Adrenal gland (tissue), 9 donors: ENCODE measurements at regions not wholly inside any gene's neighbourhood (a gene's known extent, or its start where the extent isn't known, plus 50 kb on each side); places are given as distances from the start of the nearest gene placed in this dataset.

ENCODE experiments used
- DNase-seq, 7 donors: peaks; one replicate each; pipeline ENCODE4 v3.0.0-alpha.2; 2019 to 2020
- H3K27ac ChIP-seq, 5 donors: fragments of 200-600 bp; sonication (generic) in 4 of 5; 1 replicate in 3 of 5; 2 replicates in 2 of 5; pipeline versions ENCODE4 v1.5.1 to v1.8.0; 2016 to 2020; ENCODE audit warnings: mild to moderate bottlenecking in 1 of 5
- H3K27me3 ChIP-seq: fragments of 200-600 bp; 2 replicates; pipeline ENCODE4 v1.8.0; 2021
- H3K36me3 ChIP-seq, 2 donors: fragments of 200-600 bp; replicated peaks in 1 of 2; 1 replicate in 1 of 2; 2 replicates in 1 of 2; pipeline versions ENCODE4 v1.5.1 to v1.8.0; 2018 to 2022
- H3K4me1 ChIP-seq, 2 donors: fragments of 200-600 bp; replicated peaks in 1 of 2; 1 replicate in 1 of 2; 2 replicates in 1 of 2; pipeline versions ENCODE4 v1.5.1 to v1.8.0; 2018 to 2021
- H3K4me3 ChIP-seq, 4 donors: fragments of 200-600 bp; sonication (generic) in 3 of 4; one replicate each; pipeline ENCODE4 v1.5.1; 2016 to 2018
- H3K9me3 ChIP-seq, 3 donors: fragments of 200-600 bp; sonication (generic) in 1 of 3; replicated peaks in 1 of 3; 1 replicate in 2 of 3; 2 replicates in 1 of 3; pipeline versions ENCODE4 v1.5.1 to v1.8.0; 2016 to 2021
- CTCF ChIP-seq, 6 experiments: fragments of 450-650 bp in 4 of 6; fragments of 200-600 bp in 2 of 6; sonication (generic) in 1 of 6; IDR thresholded peaks; 1 replicate in 5 of 6; 2 replicates in 1 of 6; pipeline versions ENCODE4 v1.5.1 to v1.8.0; 2016 to 2021; ENCODE audit warnings: antibody characterized with exemption in 6 of 6, mild to moderate bottlenecking in 2 of 6, moderate library complexity in 1 of 6
- POLR2A ChIP-seq, 2 donors: fragments of 450-650 bp; IDR thresholded peaks; one replicate each; pipeline ENCODE4 v1.6.1; 2017; ENCODE audit warnings: antibody characterized with exemption in 2 of 2, mild to moderate bottlenecking in 2 of 2, moderate library complexity in 1 of 2
- WGBS, 4 donors: extraction: QIAGEN DNeasy Blood & Tissue Kit in 2 of 4; methylation state at CpG; one replicate each; pipeline versions ENCODE4 v1.1.5 to v1.1.7; 2013 to 2017; 5-methylcytosine and 5-hydroxymethylcytosine counted together
- intact Hi-C, 2 donors: fragments of 100-400 bp; cut with DNase I; formaldehyde crosslinking; loops; one replicate each; pipeline versions ENCODE4 v1.14.1 to v1.15.0; 2022 to 2023
- donor health status: healthy with polysubstance abuse.
- donor health status: Bipolar disorder and iron deficiency.
- donor health status: DM: yes; HTN: yes; CAD: no.
- donor health status: DM: no; HTN: no; CAD: no.
- donor health status: DM: no; HTN: no; CAD: no.

- Histone ChIP-seq H3K4me3 (no peak overlapping the region), H3K4me1 (peaks cover 0 to 9% of the 10 kb centered on the region in 2 donors), H3K9me3 (no peaks in the 10 kb centered on the region), H3K27me3 (no peaks in the 10 kb centered on the region), H3K27ac (no peak overlapping the region), H3K36me3 (no peaks in the 10 kb centered on the region)
- DNase-seq = peak in 3 of 7 donors; percentile 26 to 36 (median 31)
- WGBS, 4 donors = 7 to 22% (median 15%) methylated on average over 2 of the region's 2 CpGs
- intact Hi-C loops = no loop called here
- no peak for TF ChIP-seq POLR2A (IDR thresholded peaks at IDR 0.05)
- no peak for TF ChIP-seq CTCF (IDR thresholded peaks at IDR 0.05)
These were observed 244.0 kb upstream of the CXCL12 start for GRCh38 chr10:44628921-44629320.

- intact Hi-C loops = no loop called here
- Histone ChIP-seq H3K27ac (no peak overlapping the region), H3K4me1 (no peaks in the 10 kb centered on the region), H3K36me3 (no peaks in the 10 kb centered on the region), H3K27me3 (no peaks in the 10 kb centered on the region), H3K9me3 (no peaks in the 10 kb centered on the region), H3K4me3 (no peak overlapping the region)
- 73 to 83% (median 80%) methylated on average over 1 of the region's 1 CpG for WGBS, 4 donors
- TF ChIP-seq POLR2A (IDR thresholded peaks at IDR 0.05) = no peak
- TF ChIP-seq CTCF (IDR thresholded peaks at IDR 0.05) = no peak
- DNase-seq = no peak
These were observed 250.3 kb upstream of the CXCL12 start for GRCh38 chr10:44635176-44635575.

- no peak for DNase-seq
- Histone ChIP-seq H3K9me3 (no peaks in the 10 kb centered on the region), H3K27me3 (no peaks in the 10 kb centered on the region), H3K4me1 (no peaks in the 10 kb centered on the region), H3K27ac (no peak overlapping the region), H3K4me3 (no peak overlapping the region), H3K36me3 (no peaks in the 10 kb centered on the region)
- intact Hi-C loops = no loop called here
- TF ChIP-seq POLR2A (IDR thresholded peaks at IDR 0.05) = no peak
- WGBS, 4 donors = 67 to 75% (median 73%) methylated on average over 3 of the region's 3 CpGs
These were observed 251.7 kb upstream of the CXCL12 start for GRCh38 chr10:44636625-44637024.

- intact Hi-C loops = no loop called here
- TF ChIP-seq POLR2A (IDR thresholded peaks at IDR 0.05) (no peak), CTCF (IDR thresholded peaks at IDR 0.05) (no peak)
- H3K4me1 ChIP-seq = no peaks in the 10 kb centered on the region
- H3K36me3 ChIP-seq = no peaks in the 10 kb centered on the region
- DNase-seq = no peak
- H3K27ac ChIP-seq = no peak overlapping the region
- WGBS, 4 donors = 62 to 65% (median 65%) methylated on average over 7 of the region's 7 CpGs
- H3K4me3 ChIP-seq = no peak overlapping the region
- H3K9me3 ChIP-seq = no peaks in the 10 kb centered on the region
- no peaks in the 10 kb centered on the region for H3K27me3 ChIP-seq
These were observed 255.5 kb upstream of the CXCL12 start for GRCh38 chr10:44640429-44640828.

- H3K4me3 ChIP-seq = no peak overlapping the region
- 77 to 100% (median 83%) methylated on average over 1 to 2 of the region's 2 CpGs for WGBS, 4 donors
- H3K27me3 ChIP-seq = no peaks in the 10 kb centered on the region
- no peaks in the 10 kb centered on the region for H3K36me3 ChIP-seq
- intact Hi-C loops = no loop called here
- no peak overlapping the region for H3K27ac ChIP-seq
- TF ChIP-seq POLR2A (IDR thresholded peaks at IDR 0.05) (no peak), CTCF (IDR thresholded peaks at IDR 0.05) (no peak)
- H3K4me1 ChIP-seq = no peaks in the 10 kb centered on the region
- no peak for DNase-seq
- no peaks in the 10 kb centered on the region for H3K9me3 ChIP-seq
These were observed 262.6 kb upstream of the CXCL12 start for GRCh38 chr10:44647473-44647872.
